ENCODE measurements at regions not wholly inside any gene's neighbourhood (a gene's known extent, or its start where the extent isn't known, plus 50 kb on each side); places are given as distances from the start of the nearest gene placed in this dataset.

GRCh38 chrX:4971646-4972045, 1257.0 kb downstream of the NLGN4X start:
- TF ChIP-seq CTCF (IDR thresholded peaks at IDR 0.05) (no peak), POLR2A (IDR thresholded peaks at IDR 0.05; ENCODE audit: low read depth) (no peak)
